Activated T-cell treated with anti-CD3 and anti-CD28 coated beads, Interleukin-2, amount 50 U/mL, for 24 hours (primary cell): ENCODE measurements at regions not wholly inside any gene's neighbourhood (a gene's known extent, or its start where the extent isn't known, plus 50 kb on each side); places are given as distances from the start of the nearest gene placed in this dataset.

ENCODE experiments used
- DNase-seq: peaks from one replicate; pipeline ENCODE4 v3.0.0-alpha.2; 2020
- H3K27ac Mint-ChIP-seq: 2 replicates; pipeline ENCODE4 v1.8.0; 2020; ENCODE audit warnings: mild to moderate bottlenecking, mixed read lengths
- H3K27me3 Mint-ChIP-seq: 2 replicates; pipeline ENCODE4 v1.8.0; 2020; ENCODE audit warnings: mixed read lengths
- H3K36me3 Mint-ChIP-seq: 2 replicates; pipeline ENCODE4 v1.8.0; 2020; ENCODE audit warnings: low read depth, mixed read lengths
- H3K4me1 Mint-ChIP-seq: 2 replicates; pipeline ENCODE4 v1.8.0; 2020; ENCODE audit warnings: low read depth, mixed read lengths
- H3K4me3 Mint-ChIP-seq: 2 replicates; pipeline ENCODE4 v1.8.0; 2020; ENCODE audit warnings: mild to moderate bottlenecking, moderate library complexity, mixed read lengths
- H3K9me3 Mint-ChIP-seq: 2 replicates; pipeline ENCODE4 v1.8.0; 2020; ENCODE audit warnings: mixed read lengths

DNA sequence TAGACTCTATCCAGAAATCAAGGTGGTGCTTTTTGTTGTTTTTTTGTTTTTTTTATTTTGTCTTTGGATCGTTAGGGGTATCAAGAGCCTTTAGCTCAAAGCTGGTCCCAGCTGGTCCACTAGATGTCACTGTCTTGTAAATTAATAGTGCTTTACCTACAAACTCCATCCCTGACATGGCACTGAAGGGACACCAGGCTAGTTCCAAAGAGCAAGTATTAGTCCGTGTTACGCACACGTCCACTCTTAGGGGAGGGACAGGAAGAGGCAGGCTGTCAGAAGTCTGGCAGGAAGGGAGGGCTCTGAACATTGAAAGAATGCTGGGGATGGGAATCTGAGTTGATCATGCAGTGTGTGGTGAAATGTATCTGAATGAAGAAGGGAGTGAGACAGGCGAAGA, 85.9 kb upstream of the CCBE1 start:
- no peak overlapping the region for H3K27ac Mint-ChIP-seq
- H3K4me1 Mint-ChIP-seq = no peaks in the 10 kb centered on the region
- H3K9me3 Mint-ChIP-seq = no peaks in the 10 kb centered on the region
- no peak for DNase-seq
- peaks cover 6% of the 10 kb centered on the region for H3K27me3 Mint-ChIP-seq
- H3K36me3 Mint-ChIP-seq = no peaks in the 10 kb centered on the region
- H3K4me3 Mint-ChIP-seq = no peak overlapping the region

DNA sequence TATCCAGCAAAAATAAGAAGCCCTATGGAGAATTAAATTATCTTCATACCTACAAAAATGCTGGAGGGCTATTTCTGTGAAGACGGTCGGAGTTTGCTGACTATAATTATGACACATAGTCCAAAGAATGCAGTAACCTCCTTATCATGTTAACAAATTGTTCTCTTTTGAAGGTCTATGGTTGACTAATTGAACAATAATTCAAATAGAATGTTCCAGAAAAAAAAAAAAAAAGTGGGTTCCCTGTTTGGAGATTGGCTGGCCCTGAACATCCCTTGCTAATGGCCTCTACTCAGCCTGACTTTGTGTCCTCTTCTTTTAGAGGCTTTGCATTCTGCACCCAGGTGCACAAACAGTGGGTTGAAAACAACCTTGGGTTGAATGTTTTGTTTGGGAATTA, 82.8 kb upstream of the CCBE1 start:
- no peak overlapping the region for H3K27ac Mint-ChIP-seq
- peaks cover 15% of the 10 kb centered on the region for H3K27me3 Mint-ChIP-seq
- H3K36me3 Mint-ChIP-seq = no peaks in the 10 kb centered on the region
- DNase-seq = no peak
- no peak overlapping the region for H3K4me3 Mint-ChIP-seq
- peaks cover 2% of the 10 kb centered on the region for H3K9me3 Mint-ChIP-seq
- H3K4me1 Mint-ChIP-seq = no peaks in the 10 kb centered on the region

DNA sequence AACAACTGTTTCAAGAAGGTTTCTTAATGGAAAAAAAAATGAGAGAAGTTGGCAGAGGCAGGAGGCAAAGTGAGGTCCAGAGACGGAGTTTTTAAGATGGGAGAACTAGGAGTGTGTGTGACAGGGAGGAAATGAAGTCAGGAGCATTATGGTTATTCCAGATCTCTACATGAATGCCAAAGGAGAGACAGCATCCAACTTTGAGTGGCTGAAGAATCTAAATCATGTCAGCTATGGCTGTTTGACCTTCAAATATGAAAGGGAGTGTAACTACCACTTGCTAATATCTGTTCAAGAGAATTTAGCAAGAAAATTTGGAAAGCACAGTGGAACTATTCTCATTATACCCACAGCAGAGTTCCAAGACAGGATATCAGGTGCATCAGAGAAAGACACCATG, 81.2 kb upstream of the CCBE1 start:
- Mint-ChIP-seq H3K27me3 (peaks cover 25% of the 10 kb centered on the region), H3K9me3 (peaks cover 2% of the 10 kb centered on the region), H3K27ac (no peak overlapping the region), H3K4me1 (no peaks in the 10 kb centered on the region), H3K4me3 (no peak overlapping the region), H3K36me3 (no peaks in the 10 kb centered on the region)
- no peak for DNase-seq

DNA sequence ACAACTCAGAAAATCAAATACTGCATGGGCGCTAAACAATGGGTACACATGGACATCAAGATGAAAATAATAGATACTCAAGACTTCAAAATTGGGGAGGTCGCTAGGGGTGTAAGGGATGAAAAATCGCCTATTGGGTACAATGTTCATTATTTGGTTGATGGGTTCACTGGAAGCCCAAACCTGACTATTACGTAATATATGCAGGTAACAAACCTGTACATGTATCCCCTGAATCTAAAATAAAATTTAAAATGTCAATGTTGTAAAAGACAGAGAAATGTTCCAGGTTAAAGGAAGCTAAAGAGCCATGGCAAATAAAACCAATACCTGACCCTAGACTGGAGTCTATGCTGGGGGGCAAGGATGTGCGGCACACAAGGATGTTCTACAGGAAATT, 80.4 kb upstream of the CCBE1 start:
- Mint-ChIP-seq H3K4me1 (no peaks in the 10 kb centered on the region), H3K27ac (no peak overlapping the region), H3K4me3 (no peak overlapping the region), H3K36me3 (no peaks in the 10 kb centered on the region), H3K27me3 (peaks cover 21% of the 10 kb centered on the region), H3K9me3 (peaks cover 2% of the 10 kb centered on the region)
- DNase-seq = no peak

DNA sequence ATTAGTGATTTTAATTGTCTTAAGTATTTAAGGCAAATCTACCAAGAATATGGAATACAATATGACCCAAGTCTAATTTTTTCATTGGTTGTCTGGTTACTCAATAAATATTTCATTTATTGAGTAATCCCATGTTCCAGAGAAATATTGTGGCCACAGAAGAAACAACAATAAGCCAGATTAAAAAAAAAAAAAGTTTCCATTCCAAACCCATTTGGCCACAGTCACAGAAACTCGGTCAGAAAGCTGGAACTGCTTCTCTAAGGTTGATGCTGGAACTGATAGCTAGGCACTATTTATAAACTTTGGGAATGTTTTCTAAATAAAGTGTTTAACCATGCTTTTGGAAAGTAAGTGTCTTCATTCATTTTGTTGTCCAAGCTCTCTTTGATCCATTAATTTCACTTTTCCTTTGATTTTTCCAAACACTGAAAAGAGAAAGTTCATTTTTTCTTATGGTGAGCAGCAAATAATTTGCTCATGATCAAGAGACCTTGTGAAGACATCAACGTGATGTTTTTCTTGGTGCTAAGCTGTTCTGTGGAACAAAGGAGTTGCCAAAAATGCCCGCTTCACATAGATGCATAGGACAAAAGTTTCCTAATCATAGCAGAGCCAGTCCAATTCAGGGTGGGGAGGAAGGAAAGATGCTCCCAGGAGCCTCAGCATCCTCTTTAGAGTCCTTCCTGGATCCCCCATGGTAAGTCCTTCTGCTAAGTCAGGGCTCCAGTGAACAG, 72.1 kb upstream of the CCBE1 start:
- DNase-seq = no peak
- Mint-ChIP-seq H3K27ac (no peak overlapping the region), H3K4me3 (no peak overlapping the region), H3K27me3 (peaks cover 41% of the 10 kb centered on the region), H3K36me3 (no peaks in the 10 kb centered on the region), H3K9me3 (no peaks in the 10 kb centered on the region), H3K4me1 (no peaks in the 10 kb centered on the region)

DNA sequence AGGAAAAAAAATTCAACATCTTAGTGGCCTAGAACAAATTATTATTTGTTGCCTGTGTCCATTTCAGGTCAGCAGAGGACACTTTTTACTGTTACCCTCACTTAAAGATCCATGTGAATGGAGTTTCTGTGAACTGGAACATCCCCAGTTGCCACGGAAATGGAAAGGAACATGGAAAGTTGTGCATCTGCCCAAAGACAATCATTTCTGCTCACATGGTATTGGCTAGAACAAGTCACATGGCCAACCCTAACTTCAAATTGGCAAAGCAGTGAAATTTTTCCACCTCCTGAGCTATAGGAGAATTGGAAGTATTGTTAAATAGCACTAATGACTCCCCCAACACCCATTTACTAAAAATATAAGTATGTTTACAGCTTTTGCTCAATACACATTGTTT, 71.2 kb upstream of the CCBE1 start:
- H3K36me3 Mint-ChIP-seq = no peaks in the 10 kb centered on the region
- H3K27ac Mint-ChIP-seq = no peak overlapping the region
- no peak overlapping the region for H3K4me3 Mint-ChIP-seq
- no peaks in the 10 kb centered on the region for H3K4me1 Mint-ChIP-seq
- no peak for DNase-seq
- peaks cover 34% of the 10 kb centered on the region for H3K27me3 Mint-ChIP-seq
- H3K9me3 Mint-ChIP-seq = no peaks in the 10 kb centered on the region

DNA sequence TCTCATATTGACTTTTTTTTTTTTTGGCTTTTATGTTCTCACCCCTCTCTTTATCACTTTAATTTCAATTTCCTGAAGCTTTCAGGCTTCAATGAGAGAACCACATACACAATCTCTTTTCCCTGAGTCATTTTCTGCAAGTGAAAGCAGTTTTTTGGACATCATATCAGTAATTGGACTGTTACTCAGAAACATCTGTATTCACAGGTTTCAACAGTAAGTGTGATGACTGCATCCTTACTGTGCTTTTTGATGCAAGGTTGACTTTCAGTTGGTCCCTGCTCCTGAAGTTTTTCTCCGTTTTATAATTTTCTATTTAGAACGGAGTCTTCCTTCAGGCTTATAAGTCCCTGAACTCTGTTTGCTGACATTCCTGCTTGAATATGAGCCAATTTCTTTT, 70.5 kb upstream of the CCBE1 start:
- H3K4me3 Mint-ChIP-seq = no peak overlapping the region

DNA sequence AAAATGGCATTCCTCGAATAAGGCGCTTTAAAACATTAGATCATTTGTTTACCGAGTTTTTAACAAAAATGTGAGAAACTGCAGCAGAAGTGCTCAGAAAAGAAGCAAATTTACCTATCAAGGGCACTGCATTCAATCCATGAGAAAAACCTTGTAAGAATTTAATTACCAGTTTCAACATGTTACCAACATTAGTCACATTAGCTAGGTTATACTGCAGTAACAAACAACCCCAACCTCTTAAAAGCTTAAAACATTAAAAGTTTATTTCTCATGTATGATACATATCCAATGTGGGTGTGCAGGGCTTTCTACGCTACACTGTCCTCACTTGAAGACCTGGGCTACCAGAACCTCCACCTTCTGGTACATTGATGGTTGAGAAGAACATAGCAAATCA, 68.1 kb upstream of the CCBE1 start:
- DNase-seq = no peak
- no peaks in the 10 kb centered on the region for H3K36me3 Mint-ChIP-seq
- no peaks in the 10 kb centered on the region for H3K9me3 Mint-ChIP-seq
- peaks cover 20% of the 10 kb centered on the region for H3K27me3 Mint-ChIP-seq
- H3K4me3 Mint-ChIP-seq = no peak overlapping the region
- H3K27ac Mint-ChIP-seq = no peak overlapping the region
- no peaks in the 10 kb centered on the region for H3K4me1 Mint-ChIP-seq

More for the DNA sequence above, 70.5 kb upstream of the CCBE1 start:
- Mint-ChIP-seq H3K4me1 (no peaks in the 10 kb centered on the region), H3K27me3 (peaks cover 32% of the 10 kb centered on the region), H3K36me3 (no peaks in the 10 kb centered on the region), H3K27ac (no peak overlapping the region), H3K9me3 (no peaks in the 10 kb centered on the region)
- no peak for DNase-seq

DNA sequence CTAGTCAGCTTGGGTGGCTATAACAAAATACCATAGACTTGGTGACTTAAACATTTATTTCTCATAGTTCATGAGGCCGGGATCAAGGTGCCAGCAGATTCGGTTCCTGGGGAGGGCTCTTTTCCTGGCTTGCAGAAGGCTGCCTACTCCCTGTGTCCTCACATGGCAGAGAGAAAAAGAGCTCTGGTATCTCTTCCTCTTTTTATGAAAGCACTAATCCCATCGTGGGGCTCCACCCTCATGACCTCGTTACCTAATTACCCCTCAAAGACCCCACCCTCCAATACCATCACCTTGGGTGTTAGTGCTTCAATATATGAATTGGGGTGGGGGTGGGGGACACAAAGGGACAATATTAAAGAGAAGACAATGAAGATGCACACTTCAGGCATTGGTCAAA, 67.1 kb upstream of the CCBE1 start:
- Mint-ChIP-seq H3K4me1 (no peaks in the 10 kb centered on the region), H3K36me3 (no peaks in the 10 kb centered on the region), H3K27ac (no peak overlapping the region), H3K4me3 (no peak overlapping the region), H3K27me3 (peaks cover 11% of the 10 kb centered on the region), H3K9me3 (no peaks in the 10 kb centered on the region)
- DNase-seq = no peak

DNA sequence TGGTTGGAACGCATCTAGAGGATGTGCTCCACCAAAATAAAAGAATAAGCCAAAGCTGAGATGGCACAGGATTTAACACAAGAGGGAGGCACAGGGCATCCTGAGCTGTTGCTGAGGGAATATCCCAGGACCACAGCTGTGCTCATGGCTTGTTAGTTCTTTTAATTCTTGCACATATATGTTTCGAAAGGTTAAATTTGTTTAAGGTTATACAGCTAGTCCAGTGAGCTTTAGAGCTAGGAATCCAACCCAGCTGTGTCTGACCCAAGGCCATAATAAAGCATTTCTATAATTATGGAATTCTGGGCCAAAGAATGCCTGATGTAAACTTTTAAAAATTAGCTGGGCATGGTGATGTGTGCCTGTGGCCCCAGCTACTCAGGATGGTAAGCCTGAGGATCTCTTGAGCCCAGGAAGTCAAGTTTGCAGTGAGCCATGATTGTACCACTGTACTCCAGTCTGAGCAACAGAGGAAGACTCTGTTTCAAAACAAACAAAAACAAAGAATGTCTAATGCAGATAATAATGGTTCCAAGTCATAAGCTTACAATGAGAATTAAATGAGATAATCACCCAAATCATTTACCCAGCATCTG, 66.4 kb upstream of the CCBE1 start:
- Mint-ChIP-seq H3K36me3 (no peaks in the 10 kb centered on the region), H3K4me1 (no peaks in the 10 kb centered on the region), H3K9me3 (no peaks in the 10 kb centered on the region), H3K4me3 (no peak overlapping the region), H3K27me3 (peaks cover 5% of the 10 kb centered on the region), H3K27ac (no peak overlapping the region)
- no peak for DNase-seq

DNA sequence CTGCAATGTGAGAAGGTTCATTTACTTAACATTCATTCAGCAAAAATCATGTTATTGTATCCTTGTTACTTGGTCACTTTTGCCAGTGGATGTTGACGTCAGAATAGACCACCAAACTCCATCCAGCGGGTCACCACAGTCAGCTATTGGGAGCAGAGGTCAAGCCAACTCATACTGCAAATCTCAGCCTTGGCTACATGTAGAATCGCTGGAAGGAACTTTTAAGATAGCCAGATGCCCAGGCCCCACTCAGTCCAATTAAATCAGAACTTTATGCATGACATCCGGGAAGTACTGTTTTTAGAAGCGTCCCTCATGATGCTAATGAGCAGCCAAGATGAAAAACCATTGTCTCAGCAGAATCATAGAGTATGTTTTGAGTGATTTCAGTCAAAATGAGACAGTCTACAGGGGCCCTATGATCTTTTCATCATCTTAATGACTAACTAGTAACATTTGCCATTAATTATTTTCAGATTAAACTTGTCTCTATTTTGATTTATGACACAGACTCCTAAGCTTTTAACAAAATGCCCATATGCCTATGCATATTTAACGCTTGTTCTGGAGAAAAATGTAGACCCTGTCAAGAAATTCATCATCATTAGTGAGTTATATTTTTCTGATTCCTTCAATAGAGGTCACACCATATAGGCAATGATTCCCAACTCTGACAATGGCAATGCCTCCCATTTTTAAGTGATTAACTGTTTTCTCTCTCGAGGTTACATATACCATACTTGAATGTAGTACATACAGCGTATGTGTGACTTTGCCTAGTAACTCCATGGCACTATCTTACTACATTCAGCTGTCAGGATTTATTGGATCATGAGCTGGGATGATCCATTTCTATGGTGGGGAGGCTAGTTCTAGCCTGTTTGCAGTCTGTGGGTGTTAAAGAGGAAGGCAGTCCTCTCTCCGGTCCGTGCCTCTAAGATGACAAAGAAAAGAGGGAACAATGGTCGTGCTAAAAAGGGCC, 63.7 kb upstream of the CCBE1 start:
- Mint-ChIP-seq H3K27me3 (no peaks in the 10 kb centered on the region), H3K4me1 (no peaks in the 10 kb centered on the region), H3K27ac (no peak overlapping the region), H3K36me3 (no peaks in the 10 kb centered on the region), H3K9me3 (no peaks in the 10 kb centered on the region), H3K4me3 (no peak overlapping the region)
- no peak for DNase-seq

DNA sequence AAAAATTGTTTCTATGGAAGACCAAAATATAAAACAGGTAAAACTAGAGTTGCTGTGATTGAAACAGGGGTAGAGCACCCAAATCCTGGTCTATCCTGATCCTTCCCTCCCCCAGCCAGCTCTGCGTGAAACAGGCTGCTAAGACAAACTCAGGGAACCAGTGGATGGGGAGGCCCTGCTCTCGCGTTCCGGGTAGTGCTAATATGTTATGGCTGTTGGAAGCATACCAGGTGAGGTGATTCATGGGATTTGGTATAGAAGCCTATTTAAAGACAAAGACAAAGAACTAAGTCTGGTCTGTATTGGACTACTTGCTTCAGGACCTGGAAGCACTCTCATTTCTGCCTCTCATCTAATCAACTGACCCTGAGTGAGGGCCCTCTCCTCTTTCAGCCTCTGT, 63.0 kb upstream of the CCBE1 start:
- H3K4me1 Mint-ChIP-seq = no peaks in the 10 kb centered on the region
- no peaks in the 10 kb centered on the region for H3K27me3 Mint-ChIP-seq
- H3K36me3 Mint-ChIP-seq = no peaks in the 10 kb centered on the region
- DNase-seq = no peak
- H3K9me3 Mint-ChIP-seq = no peaks in the 10 kb centered on the region
- H3K27ac Mint-ChIP-seq = no peak overlapping the region
- H3K4me3 Mint-ChIP-seq = no peak overlapping the region

DNA sequence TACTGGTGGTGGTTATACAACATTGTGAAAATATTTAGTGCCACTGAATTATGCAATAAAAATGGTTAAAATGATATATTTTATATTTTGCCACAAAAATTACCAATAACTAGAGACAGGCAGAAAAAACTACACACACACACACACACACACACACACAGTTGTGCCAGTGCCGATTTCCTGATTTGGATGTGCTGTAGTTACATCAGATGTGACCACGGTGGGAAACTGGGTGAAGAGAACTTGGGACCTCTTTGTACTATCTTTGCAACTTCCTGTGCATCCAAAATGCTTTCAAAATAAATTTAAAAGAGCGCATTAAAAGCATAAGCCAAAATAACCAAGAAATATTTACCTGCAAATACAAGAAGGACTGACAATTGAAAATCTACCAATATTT, 61.6 kb upstream of the CCBE1 start:
- H3K36me3 Mint-ChIP-seq = no peaks in the 10 kb centered on the region
- H3K27ac Mint-ChIP-seq = no peak overlapping the region
- no peak overlapping the region for H3K4me3 Mint-ChIP-seq
- H3K9me3 Mint-ChIP-seq = no peaks in the 10 kb centered on the region
- H3K4me1 Mint-ChIP-seq = no peaks in the 10 kb centered on the region
- H3K27me3 Mint-ChIP-seq = no peaks in the 10 kb centered on the region
- no peak for DNase-seq

DNA sequence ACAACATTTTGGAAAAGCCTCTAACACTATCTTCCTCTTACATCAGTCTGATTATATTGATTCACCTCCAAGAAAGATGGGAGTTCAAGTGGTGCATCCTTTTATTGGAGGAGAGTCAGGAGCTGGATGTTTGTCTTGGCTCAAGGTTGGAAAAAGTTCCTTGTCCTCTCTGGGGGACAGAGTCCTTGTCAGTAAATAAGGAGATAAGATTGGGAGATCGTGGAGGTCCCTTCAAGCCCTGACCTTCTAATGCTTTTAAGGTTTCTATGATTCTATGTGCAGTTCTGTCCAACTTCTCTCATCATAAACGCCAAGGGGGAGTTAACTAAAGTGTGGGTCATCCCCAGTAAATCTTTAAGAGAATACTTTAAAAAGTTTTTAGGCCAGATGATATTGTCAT, 60.9 kb upstream of the CCBE1 start:
- no peaks in the 10 kb centered on the region for H3K27me3 Mint-ChIP-seq
- H3K9me3 Mint-ChIP-seq = no peaks in the 10 kb centered on the region
- H3K4me3 Mint-ChIP-seq = no peak overlapping the region
- H3K36me3 Mint-ChIP-seq = no peaks in the 10 kb centered on the region
- DNase-seq = no peak
- H3K4me1 Mint-ChIP-seq = no peaks in the 10 kb centered on the region
- H3K27ac Mint-ChIP-seq = no peak overlapping the region

DNA sequence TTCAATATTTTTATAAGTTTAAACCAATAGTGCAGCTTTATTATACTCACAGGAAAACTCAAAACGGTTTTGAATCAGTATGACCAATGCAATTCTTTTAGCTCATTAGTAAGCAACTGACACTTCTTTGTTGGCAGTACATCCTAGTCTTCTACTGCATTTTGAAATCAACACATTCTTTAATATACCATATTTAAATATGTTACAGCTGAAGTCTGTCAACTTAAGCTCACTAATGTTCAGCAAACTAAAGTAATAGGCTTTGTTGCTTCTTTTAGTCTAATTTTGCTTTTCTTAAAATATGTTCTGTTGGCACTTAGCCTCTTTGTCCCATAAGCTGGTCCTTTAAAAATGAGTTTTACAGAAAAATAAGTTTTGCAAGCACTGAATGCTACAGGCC, 55.4 kb upstream of the CCBE1 start:
- Mint-ChIP-seq H3K36me3 (no peaks in the 10 kb centered on the region), H3K4me3 (no peak overlapping the region), H3K27me3 (no peaks in the 10 kb centered on the region), H3K4me1 (no peaks in the 10 kb centered on the region), H3K27ac (no peak overlapping the region), H3K9me3 (no peaks in the 10 kb centered on the region)
- no peak for DNase-seq
